ENCODE measurements at regions not wholly inside any gene's neighbourhood (a gene's known extent, or its start where the extent isn't known, plus 50 kb on each side); places are given as distances from the start of the nearest gene placed in this dataset.

DNA sequence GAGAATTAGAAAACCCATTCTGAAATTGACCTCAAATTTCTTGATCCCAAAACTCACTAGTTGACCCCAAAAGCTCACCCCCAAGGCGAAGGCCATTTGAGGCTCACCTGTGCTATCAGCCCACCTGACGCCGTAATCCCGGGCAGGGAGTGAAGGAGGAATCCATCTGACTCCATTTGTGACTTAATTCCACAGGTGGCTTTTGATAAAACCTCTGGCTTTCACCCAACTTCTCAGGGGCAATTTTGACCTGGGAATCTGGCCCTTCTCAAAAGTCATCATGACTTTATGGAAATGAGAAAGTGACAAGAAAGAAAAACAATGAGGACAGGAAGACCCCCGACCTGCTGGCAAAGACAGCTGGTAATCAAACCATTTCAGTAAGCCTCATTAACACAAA lies 86.9 kb upstream of the SALL3 start:
- TF ChIP-seq POLR2AphosphoS5 (IDR thresholded peaks at IDR 0.05; ENCODE audit: low read depth, low read length) (no peak), SIN3A (IDR thresholded peaks at IDR 0.05; ENCODE audit: borderline replicate concordance, insufficient read depth, low read length) (no peak)
- TF ChIP-seq, protein P1, sequence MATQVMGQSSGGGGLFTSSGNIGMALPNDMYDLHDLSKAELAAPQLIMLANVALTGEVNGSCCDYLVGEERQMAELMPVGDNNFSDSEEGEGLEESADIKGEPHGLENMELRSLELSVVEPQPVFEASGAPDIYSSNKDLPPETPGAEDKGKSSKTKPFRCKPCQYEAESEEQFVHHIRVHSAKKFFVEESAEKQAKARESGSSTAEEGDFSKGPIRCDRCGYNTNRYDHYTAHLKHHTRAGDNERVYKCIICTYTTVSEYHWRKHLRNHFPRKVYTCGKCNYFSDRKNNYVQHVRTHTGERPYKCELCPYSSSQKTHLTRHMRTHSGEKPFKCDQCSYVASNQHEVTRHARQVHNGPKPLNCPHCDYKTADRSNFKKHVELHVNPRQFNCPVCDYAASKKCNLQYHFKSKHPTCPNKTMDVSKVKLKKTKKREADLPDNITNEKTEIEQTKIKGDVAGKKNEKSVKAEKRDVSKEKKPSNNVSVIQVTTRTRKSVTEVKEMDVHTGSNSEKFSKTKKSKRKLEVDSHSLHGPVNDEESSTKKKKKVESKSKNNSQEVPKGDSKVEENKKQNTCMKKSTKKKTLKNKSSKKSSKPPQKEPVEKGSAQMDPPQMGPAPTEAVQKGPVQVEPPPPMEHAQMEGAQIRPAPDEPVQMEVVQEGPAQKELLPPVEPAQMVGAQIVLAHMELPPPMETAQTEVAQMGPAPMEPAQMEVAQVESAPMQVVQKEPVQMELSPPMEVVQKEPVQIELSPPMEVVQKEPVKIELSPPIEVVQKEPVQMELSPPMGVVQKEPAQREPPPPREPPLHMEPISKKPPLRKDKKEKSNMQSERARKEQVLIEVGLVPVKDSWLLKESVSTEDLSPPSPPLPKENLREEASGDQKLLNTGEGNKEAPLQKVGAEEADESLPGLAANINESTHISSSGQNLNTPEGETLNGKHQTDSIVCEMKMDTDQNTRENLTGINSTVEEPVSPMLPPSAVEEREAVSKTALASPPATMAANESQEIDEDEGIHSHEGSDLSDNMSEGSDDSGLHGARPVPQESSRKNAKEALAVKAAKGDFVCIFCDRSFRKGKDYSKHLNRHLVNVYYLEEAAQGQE (IDR thresholded peaks at IDR 0.05; ENCODE audit: insufficient read depth in 1 of 2, low read depth in 2 of 2, low read length in 2 of 2) = no peak
